Right lobe of liver (tissue), 6 donors: ENCODE measurements at regions not wholly inside any gene's neighbourhood (a gene's known extent, or its start where the extent isn't known, plus 50 kb on each side); places are given as distances from the start of the nearest gene placed in this dataset.
"Not testable (repeated sequence)": the region's sequence is repeated elsewhere in the genome, so short reads cannot be mapped to it uniquely, and the experiment has no call there.

Experiments used
- ATAC-seq, 4 donors: fragments of 200-7000 bp; cut with Tn5 transposase; one replicate each; pipeline ENCODE4 v1.9.1; 2020; ENCODE audit warnings: mild to moderate bottlenecking in 4 of 4, moderate library complexity in 4 of 4
- DNase-seq, 3 donors: peaks; one replicate each; pipeline ENCODE4 v3.0.0-alpha.2; 2020
- H3K27ac ChIP-seq, 3 donors: fragments of 200-600 bp; one replicate each; pipeline ENCODE4 v1.8.0; 2022
- H3K27me3 ChIP-seq, 2 donors: fragments of 200-600 bp; one replicate each; pipeline ENCODE4 v1.8.0; 2022
- H3K36me3 ChIP-seq, 4 donors: fragments of 200-600 bp; sonication (generic) in 1 of 4; one replicate each; pipeline versions ENCODE4 v1.5.1 to v1.8.0; 2017 to 2022; ENCODE audit warnings: control low read depth in 1 of 4
- H3K4me1 ChIP-seq, 4 donors: fragments of 200-600 bp; sonication (generic) in 1 of 4; one replicate each; pipeline versions ENCODE4 v1.5.1 to v1.8.0; 2017 to 2022; ENCODE audit warnings: control low read depth in 1 of 4
- H3K4me3 ChIP-seq, 3 donors: fragments of 200-600 bp; one replicate each; pipeline ENCODE4 v1.8.0; 2022
- H3K9me3 ChIP-seq, 4 donors: fragments of 200-600 bp; sonication (generic) in 1 of 4; one replicate each; pipeline versions ENCODE4 v1.5.1 to v1.8.0; 2017 to 2022; ENCODE audit warnings: control low read depth in 1 of 4
- POLR2A ChIP-seq: fragments of 450-650 bp; IDR thresholded peaks from one replicate; pipeline ENCODE4 v1.6.1; 2017; ENCODE audit warnings: antibody characterized with exemption, mild to moderate bottlenecking
- WGBS: methylation state at CpG from one replicate; pipeline ENCODE4 v1.1.6; 2018; ENCODE audit warnings: low coverage, low lambda C conversion rate; ENCODE audit not compliant: insufficient coverage; ENCODE audit errors: missing lambda C conversion rate; 5-methylcytosine and 5-hydroxymethylcytosine counted together
- intact Hi-C, 2 donors: fragments of 100-400 bp; cut with DNase I; formaldehyde crosslinking; loops; one replicate each; pipeline versions ENCODE4 v1.11.2 to v1.14.1; 2022
- TF ChIP-seq, protein P1 (sequence below), 4 donors: fragments of 200-600 bp in 3 of 4; fragments of 450-650 bp in 1 of 4; IDR thresholded peaks; one replicate each; pipeline versions ENCODE4 v1.5.1 to v1.8.0; 2016 to 2022; ENCODE audit warnings: antibody characterized with exemption in 4 of 4, mild to moderate bottlenecking in 2 of 4
- donor health status: DM: no; HTN: yes; CAD: no.
- donor health status: DM: no; HTN: no; CAD: no.
- donor health status: DM: no; HTN: no; CAD: no.
- donor health status: DM: no; HTN: yes; CAD: no.
- donor health status: DM: no; HTN: yes; CAD: no.

DNA sequence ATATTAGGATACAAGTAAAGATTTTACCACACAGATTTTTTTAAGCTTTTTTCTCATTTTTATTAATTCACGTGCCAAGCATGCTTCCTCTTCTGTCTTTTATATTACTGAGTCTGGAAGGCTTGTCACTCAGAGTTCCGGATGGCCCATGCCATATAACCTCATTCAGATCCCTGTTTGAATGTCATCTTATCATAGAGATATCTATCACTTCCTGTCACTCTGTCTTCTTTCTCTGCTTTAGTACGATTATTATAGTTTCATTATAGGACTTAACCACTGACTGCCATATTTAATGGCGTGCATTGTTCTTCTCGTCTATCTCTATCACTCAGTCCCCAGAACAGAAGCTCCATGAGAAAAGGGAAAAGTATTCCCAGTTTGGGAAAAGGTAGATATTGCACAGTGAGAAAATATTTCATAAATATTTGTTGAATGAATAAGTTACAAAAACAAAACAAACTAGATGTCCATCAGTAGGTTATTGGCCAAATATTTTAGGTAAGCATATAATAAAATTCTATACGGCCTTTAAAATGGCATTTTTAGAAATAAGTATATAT, 296.9 kb upstream of the GOT2 start:
- H3K36me3 ChIP-seq, result no peaks in the 10 kb centered on the region
- ATAC-seq, result no peak
- WGBS, result 59% methylated on average over 6 of the region's 6 CpGs

DNA sequence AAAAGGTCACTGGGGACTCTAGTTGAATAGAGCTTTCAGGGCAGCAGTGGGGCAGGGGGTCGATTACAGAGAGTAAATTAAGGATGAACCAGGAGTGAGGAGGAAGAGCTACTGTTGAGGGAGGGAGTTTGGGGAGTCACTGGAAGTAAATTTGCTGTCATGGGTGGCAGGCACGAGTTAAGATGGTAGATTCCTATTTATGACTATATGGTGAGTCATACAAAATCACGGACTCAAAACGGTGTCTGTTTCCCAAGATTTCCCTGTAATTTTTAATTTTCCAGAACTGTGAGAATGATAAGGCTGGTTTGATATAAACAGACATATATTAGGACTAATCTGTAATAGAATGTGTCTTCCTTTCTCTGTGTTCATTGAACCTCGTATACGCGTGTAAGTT, 287.6 kb upstream of the GOT2 start:
- no peak for ATAC-seq
- TF ChIP-seq, protein P1, sequence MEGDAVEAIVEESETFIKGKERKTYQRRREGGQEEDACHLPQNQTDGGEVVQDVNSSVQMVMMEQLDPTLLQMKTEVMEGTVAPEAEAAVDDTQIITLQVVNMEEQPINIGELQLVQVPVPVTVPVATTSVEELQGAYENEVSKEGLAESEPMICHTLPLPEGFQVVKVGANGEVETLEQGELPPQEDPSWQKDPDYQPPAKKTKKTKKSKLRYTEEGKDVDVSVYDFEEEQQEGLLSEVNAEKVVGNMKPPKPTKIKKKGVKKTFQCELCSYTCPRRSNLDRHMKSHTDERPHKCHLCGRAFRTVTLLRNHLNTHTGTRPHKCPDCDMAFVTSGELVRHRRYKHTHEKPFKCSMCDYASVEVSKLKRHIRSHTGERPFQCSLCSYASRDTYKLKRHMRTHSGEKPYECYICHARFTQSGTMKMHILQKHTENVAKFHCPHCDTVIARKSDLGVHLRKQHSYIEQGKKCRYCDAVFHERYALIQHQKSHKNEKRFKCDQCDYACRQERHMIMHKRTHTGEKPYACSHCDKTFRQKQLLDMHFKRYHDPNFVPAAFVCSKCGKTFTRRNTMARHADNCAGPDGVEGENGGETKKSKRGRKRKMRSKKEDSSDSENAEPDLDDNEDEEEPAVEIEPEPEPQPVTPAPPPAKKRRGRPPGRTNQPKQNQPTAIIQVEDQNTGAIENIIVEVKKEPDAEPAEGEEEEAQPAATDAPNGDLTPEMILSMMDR (IDR thresholded peaks at IDR 0.05), result no peak
- no peak for TF ChIP-seq POLR2A
- intact Hi-C loops, result no loop called here

More for the DNA sequence above, 296.9 kb upstream of the GOT2 start:
- no peak for DNase-seq
- intact Hi-C loops, result no loop called here
- no peaks in the 10 kb centered on the region for H3K4me1 ChIP-seq
- no peak for TF ChIP-seq POLR2A
- TF ChIP-seq, protein P1 (IDR thresholded peaks at IDR 0.05), result no peak
- no peaks in the 10 kb centered on the region for H3K27me3 ChIP-seq
- no peak overlapping the region for H3K27ac ChIP-seq
- H3K9me3 ChIP-seq, result no peaks in the 10 kb centered on the region
- no peak overlapping the region for H3K4me3 ChIP-seq

DNA sequence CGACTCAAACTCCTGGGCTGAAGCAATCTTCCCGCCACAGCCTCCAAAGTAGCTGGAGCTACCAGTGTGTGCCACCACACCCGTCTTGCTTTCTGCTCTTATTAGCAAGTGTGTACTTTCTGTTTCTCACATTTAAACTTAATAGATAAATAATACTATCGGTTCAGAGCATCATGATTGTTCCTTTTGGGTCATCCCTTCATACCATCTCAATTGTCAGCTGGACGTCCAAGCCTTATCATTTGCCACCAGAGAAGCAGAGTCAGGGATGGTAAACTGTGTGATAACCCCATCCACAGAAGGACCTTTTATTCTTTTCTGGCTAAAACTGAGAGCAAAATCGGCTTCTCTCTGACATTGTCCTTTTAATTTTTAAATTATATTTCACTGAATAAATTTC, 279.8 kb upstream of the GOT2 start:
- no peak overlapping the region for H3K4me3 ChIP-seq
- intact Hi-C loops, result no loop called here

More for the DNA sequence above, 287.6 kb upstream of the GOT2 start:
- Histone ChIP-seq H3K27ac (no peak overlapping the region), H3K27me3 (no peaks in the 10 kb centered on the region), H3K36me3 (no peaks in the 10 kb centered on the region), H3K9me3 (no peaks in the 10 kb centered on the region), H3K4me3 (no peak overlapping the region), H3K4me1 (no peaks in the 10 kb centered on the region)
- DNase-seq, result no peak
- 57% methylated on average over 7 of the region's 7 CpGs for WGBS

DNA sequence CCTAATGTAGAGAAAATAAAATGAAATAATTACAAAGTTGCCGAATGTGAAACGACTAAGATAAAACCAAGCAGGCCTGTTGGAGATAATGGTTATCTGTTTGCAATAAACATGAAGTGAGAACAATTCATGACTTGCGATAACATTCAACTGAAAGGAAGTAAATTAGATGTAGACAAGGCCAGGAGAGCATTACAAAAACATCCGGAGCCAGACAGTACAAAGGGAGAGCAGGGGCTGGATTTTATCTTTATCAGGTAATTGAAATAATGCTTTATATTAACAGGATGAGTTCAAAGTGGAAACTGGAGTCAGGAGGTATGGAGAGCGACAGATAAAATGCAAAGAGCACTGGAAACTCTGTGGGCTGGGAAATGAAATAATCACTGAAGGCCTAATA, 265.6 kb upstream of the GOT2 start:
- intact Hi-C loops, result no loop called here

More for the DNA sequence above, 279.8 kb upstream of the GOT2 start:
- Histone ChIP-seq H3K9me3 (no peaks in the 10 kb centered on the region), H3K27ac (no peak overlapping the region), H3K4me1 (no peaks in the 10 kb centered on the region), H3K27me3 (no peaks in the 10 kb centered on the region), H3K36me3 (no peaks in the 10 kb centered on the region)
- no peak for ATAC-seq
- DNase-seq, result no peak
- TF ChIP-seq, protein P1 (IDR thresholded peaks at IDR 0.05), result no peak
- no peak for TF ChIP-seq POLR2A
- WGBS, result 48% methylated on average over 6 of the region's 6 CpGs

DNA sequence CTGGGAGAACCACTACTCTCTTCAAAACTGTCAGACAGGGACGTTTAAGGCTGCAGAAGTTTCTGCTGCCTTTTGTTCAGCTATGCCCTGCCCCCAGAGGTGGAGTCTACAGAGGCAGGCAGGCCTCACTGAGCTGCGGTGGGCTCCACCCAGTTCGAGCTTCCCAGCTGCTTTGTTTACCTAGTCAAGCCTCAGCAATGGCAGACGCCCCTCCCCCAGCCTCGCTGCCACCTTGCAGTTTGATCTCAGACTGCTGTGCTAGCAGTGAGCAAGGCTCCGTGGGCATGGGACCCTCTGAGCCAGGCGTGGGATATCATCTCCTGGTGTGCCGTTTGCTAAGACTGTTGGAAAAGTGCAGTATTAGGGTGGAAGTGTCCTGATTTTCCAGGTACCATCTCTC, 258.6 kb upstream of the GOT2 start:
- WGBS, result 47% methylated on average over 4 of the region's 8 CpGs
- H3K27me3 ChIP-seq, intact Hi-C loops, DNase-seq, H3K9me3 ChIP-seq, H3K4me1 ChIP-seq, H3K4me3 ChIP-seq, ATAC-seq, H3K36me3 ChIP-seq, H3K27ac ChIP-seq: not testable (repeated sequence)

More for the DNA sequence above, 265.6 kb upstream of the GOT2 start:
- WGBS, result 29% methylated on average over 5 of the region's 5 CpGs
- no peaks in the 10 kb centered on the region for H3K4me1 ChIP-seq
- H3K9me3 ChIP-seq, result no peaks in the 10 kb centered on the region
- TF ChIP-seq, protein P1 (IDR thresholded peaks at IDR 0.05), result no peak
- no peak for TF ChIP-seq POLR2A
- no peaks in the 10 kb centered on the region for H3K36me3 ChIP-seq
- ATAC-seq, result no peak
- no peak overlapping the region for H3K27ac ChIP-seq
- H3K27me3 ChIP-seq, result no peaks in the 10 kb centered on the region
- no peak for DNase-seq
- no peak overlapping the region for H3K4me3 ChIP-seq

DNA sequence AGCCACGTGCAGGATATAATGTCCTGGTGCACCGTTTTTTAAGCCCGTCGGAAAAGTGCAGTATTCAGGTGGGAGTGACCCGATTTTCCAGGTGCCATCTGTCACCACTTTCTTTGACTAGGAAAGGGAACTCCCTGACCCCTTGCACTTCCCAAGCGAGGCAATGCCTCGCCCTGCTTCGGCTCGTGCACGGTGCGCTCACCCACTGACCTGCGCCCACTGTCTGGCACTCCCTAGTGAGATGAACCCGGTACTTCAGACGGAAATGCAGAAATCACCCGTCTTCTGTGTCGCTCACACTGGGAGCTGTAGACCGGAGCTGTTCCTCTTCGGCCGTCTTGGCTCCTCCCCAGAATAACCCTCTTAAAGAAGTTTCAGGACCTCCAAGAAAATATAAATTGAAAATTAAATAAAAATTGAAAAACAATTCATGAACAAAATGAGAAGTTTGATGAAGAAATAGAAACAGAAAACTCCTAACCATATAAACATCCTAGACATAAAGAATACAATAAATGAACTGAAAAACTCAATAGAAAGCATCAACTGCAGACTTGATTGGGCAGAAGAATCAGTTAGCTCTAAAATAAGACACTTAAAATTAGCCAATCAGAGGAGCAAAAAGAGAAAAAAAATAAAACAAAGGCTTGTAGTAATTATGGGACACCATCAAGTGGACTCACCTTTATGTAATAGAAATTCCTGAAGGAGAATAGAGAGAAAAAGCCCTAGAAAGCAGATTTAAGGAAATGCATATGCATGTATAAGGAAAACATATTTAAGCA, 249.3 kb upstream of the GOT2 start:
- intact Hi-C loops, ATAC-seq, H3K9me3 ChIP-seq, H3K4me1 ChIP-seq, DNase-seq, H3K27ac ChIP-seq, H3K27me3 ChIP-seq, H3K36me3 ChIP-seq, H3K4me3 ChIP-seq: not testable (repeated sequence)
- WGBS, result 84% methylated on average over 14 of the region's 19 CpGs
